GM19328 (cell line): ENCODE measurements at regions not wholly inside any gene's neighbourhood (a gene's known extent, or its start where the extent isn't known, plus 50 kb on each side); places are given as distances from the start of the nearest gene placed in this dataset.

ENCODE experiments used
- ATAC-seq: cut with Tn5 transposase; IDR thresholded peaks from one replicate; pipeline ENCODE4 v1.9.1; 2021; ENCODE audit warnings: mild to moderate bottlenecking, moderate library complexity; ENCODE audit not compliant: unreplicated experiment

- ATAC-seq: no peak
Measured at GRCh38 chr9:87319656-87320055, 178.0 kb upstream of the DAPK1 start.

GRCh38 chr9:87320146-87320884 is 177.4 kb upstream of the DAPK1 start:
- no peak for ATAC-seq

GRCh38 chr9:87322840-87323635 is 174.6 kb upstream of the DAPK1 start:
- no peak for ATAC-seq

- no peak for ATAC-seq
Measured at GRCh38 chr9:87323928-87324327, 173.7 kb upstream of the DAPK1 start.

- no peak for ATAC-seq
Measured at GRCh38 chr9:87324613-87325194, 173.0 kb upstream of the DAPK1 start.

GRCh38 chr9:87327575-87328125 is 170.0 kb upstream of the DAPK1 start:
- ATAC-seq: no peak

GRCh38 chr9:87333802-87334201 is 163.9 kb upstream of the DAPK1 start:
- no peak for ATAC-seq

GRCh38 chr9:87334366-87334765 is 163.3 kb upstream of the DAPK1 start:
- ATAC-seq: no peak

GRCh38 chr9:87336407-87336806 is 161.3 kb upstream of the DAPK1 start:
- no peak for ATAC-seq

- no peak for ATAC-seq
Measured at GRCh38 chr9:87336914-87337333, 160.7 kb upstream of the DAPK1 start.

GRCh38 chr9:87337335-87338087 is 160.2 kb upstream of the DAPK1 start:
- ATAC-seq: no peak

- no peak for ATAC-seq
Measured at GRCh38 chr9:87338088-87338989, 159.3 kb upstream of the DAPK1 start.

- ATAC-seq: no peak
Measured at GRCh38 chr9:87340391-87340790, 157.3 kb upstream of the DAPK1 start.

GRCh38 chr9:87342743-87343142 is 154.9 kb upstream of the DAPK1 start:
- no peak for ATAC-seq

GRCh38 chr9:87343816-87344430 is 153.7 kb upstream of the DAPK1 start:
- no peak for ATAC-seq

GRCh38 chr9:87346061-87346665 is 151.5 kb upstream of the DAPK1 start:
- ATAC-seq: no peak

GRCh38 chr9:87350915-87351314 is 146.8 kb upstream of the DAPK1 start:
- ATAC-seq: no peak

- no peak for ATAC-seq
Measured at GRCh38 chr9:87353301-87353700, 144.4 kb upstream of the DAPK1 start.

GRCh38 chr9:87354147-87354546 is 143.5 kb upstream of the DAPK1 start:
- no peak for ATAC-seq
